ENCODE measurements at regions not wholly inside any gene's neighbourhood (a gene's known extent, or its start where the extent isn't known, plus 50 kb on each side); places are given as distances from the start of the nearest gene placed in this dataset.
"Not testable (repeated sequence)": the region's sequence is repeated elsewhere in the genome, so short reads cannot be mapped to it uniquely, and the experiment has no call there.

DNA sequence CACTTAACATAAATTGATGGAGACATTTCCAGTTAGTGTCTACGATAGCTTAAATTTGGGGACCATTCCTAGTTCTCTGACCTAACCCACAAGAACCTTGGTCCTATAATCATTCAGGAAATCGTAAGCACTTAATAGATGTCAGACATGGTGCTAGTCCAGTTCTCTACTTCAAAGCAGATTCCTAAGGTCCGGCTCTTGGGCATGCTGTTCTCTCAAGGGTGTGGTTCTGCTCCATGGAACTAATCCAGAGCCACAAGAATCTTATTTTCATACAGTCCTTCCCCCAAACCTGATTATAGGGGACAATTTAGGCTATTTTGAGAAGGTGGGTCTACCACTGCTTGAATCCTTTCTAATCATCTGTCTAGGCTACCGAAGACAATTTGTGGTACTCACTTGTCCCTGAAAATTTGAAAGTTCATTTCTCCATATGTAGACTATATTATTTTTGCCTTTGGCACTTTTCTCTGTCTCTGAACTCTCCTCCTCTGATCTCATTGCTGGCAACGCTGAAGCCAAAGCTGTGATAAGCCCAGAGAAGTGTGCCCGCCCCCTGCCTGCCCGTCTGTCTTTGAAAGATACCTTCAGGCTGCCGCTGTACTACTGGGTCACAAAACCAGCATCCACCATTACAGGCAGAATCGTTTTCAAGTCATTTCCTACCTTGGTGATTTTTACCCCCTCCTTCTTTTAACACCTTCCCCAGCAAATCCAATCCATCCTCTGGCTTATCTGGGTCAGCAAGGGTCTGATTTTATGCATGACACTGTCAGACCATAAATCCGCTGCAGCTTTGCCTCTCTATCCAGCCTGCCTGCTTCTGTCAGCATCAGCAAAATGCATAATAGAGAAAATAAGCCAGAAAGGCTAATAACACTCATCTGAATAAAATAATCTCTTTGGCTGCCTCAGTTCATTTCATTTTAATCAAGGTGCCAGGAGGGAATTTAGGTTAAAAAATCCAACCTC is 132.8 kb downstream of the SRGAP2 start:
- 96% methylated on average over 3 of the region's 10 CpGs for WGBS
- not testable (repeated sequence) for H3K9ac ChIP-seq (ENCODE audit: low read depth in 1 of 2, low read length in 2 of 2); H3K4me3 ChIP-seq (ENCODE audit: low read depth in 1 of 3, low read length in 3 of 3); DNase-seq (ENCODE audit: low spot score); H3K4me1 ChIP-seq (ENCODE audit: control insufficient read depth in 4 of 4, insufficient read depth in 4 of 4, low read length in 3 of 4); H3K36me3 ChIP-seq (ENCODE audit: control insufficient read depth in 4 of 4, insufficient read depth in 3 of 4, low read depth in 1 of 4, low read length in 3 of 4); H3K27me3 ChIP-seq (ENCODE audit: control insufficient read depth in 4 of 4, insufficient read depth in 4 of 4, low read length in 3 of 4); H3K9me3 ChIP-seq (ENCODE audit: control insufficient read depth in 4 of 4, low read length in 3 of 4); H3K27ac ChIP-seq (ENCODE audit: low read depth in 1 of 2, low read length in 2 of 2)

DNA sequence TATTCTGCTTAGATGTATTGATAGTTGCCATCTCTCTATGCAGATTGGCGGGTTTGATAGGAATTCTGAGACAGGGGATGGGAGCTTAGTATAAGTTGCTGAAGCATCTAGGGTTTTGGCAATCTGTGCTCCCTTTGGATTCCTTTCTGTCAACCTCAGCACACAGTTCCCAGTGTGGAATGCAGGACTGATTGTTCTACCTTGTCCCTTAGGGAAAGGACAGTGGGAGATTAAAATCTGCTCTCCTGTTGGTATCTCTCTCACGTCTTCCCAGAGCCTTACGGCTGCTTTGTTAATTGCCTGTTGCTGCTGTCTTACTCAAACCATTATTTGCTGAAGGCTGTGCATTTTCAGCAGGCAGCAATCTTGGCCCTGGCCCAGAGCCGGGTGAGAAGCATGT is 133.3 kb upstream of the IKBKE start:
- not testable (repeated sequence) for H3K9me3 ChIP-seq (ENCODE audit: control insufficient read depth in 4 of 4, low read length in 3 of 4); H3K36me3 ChIP-seq (ENCODE audit: control insufficient read depth in 4 of 4, insufficient read depth in 3 of 4, low read depth in 1 of 4, low read length in 3 of 4); H3K27me3 ChIP-seq (ENCODE audit: control insufficient read depth in 4 of 4, insufficient read depth in 4 of 4, low read length in 3 of 4); H3K4me1 ChIP-seq (ENCODE audit: control insufficient read depth in 4 of 4, insufficient read depth in 4 of 4, low read length in 3 of 4); H3K4me3 ChIP-seq (ENCODE audit: low read depth in 1 of 3, low read length in 3 of 3); H3K27ac ChIP-seq (ENCODE audit: low read depth in 1 of 2, low read length in 2 of 2); DNase-seq (ENCODE audit: low spot score); H3K9ac ChIP-seq (ENCODE audit: low read depth in 1 of 2, low read length in 2 of 2)
- WGBS, result 100% methylated on average over 1 of the region's 4 CpGs

DNA sequence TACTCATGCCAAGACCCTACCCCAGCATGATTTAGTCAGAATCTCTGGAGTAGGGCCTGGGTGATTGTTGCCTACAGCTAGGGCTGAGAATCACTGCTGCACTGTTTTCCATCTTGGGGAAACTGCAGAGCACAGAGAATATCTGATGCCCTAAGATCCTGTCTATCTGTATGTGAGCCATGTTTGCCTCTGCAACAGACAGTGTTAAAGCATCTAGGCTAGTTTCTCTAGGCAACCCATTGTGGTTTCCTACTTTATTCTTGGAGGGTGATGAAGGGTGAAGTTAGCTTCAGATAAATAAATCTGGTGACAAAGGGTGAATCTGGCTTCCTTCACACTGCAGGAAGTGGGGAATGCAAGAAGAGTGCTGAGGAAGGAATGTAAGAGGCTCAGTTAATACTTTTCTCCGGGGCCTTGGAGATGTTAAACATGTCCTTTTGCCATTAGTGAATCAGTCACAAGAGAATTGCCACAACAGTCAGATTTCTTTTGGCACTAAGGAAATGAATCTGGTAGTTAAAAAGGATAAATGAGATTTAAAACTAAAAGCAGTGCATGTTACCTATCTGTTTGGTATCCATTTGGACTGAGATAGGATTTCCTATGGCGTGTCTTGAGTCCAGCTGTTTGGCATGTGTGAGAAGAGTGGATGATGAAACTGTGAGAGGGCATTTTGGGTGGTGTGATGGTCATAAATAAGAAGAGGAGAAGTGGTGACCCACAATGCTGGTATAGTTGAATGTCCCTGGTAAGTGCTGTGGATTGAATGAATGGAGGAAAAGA is 119.6 kb upstream of the IKBKE start:
- H3K27ac ChIP-seq (ENCODE audit: low read depth in 1 of 2, low read length in 2 of 2); H3K36me3 ChIP-seq (ENCODE audit: control insufficient read depth in 4 of 4, insufficient read depth in 3 of 4, low read depth in 1 of 4, low read length in 3 of 4); H3K4me1 ChIP-seq (ENCODE audit: control insufficient read depth in 4 of 4, insufficient read depth in 4 of 4, low read length in 3 of 4); DNase-seq (ENCODE audit: low spot score); H3K9ac ChIP-seq (ENCODE audit: low read depth in 1 of 2, low read length in 2 of 2); H3K4me3 ChIP-seq (ENCODE audit: low read depth in 1 of 3, low read length in 3 of 3); H3K27me3 ChIP-seq (ENCODE audit: control insufficient read depth in 4 of 4, insufficient read depth in 4 of 4, low read length in 3 of 4); H3K9me3 ChIP-seq (ENCODE audit: control insufficient read depth in 4 of 4, low read length in 3 of 4): not testable (repeated sequence)
- 46% methylated on average over 2 of the region's 2 CpGs for WGBS

DNA sequence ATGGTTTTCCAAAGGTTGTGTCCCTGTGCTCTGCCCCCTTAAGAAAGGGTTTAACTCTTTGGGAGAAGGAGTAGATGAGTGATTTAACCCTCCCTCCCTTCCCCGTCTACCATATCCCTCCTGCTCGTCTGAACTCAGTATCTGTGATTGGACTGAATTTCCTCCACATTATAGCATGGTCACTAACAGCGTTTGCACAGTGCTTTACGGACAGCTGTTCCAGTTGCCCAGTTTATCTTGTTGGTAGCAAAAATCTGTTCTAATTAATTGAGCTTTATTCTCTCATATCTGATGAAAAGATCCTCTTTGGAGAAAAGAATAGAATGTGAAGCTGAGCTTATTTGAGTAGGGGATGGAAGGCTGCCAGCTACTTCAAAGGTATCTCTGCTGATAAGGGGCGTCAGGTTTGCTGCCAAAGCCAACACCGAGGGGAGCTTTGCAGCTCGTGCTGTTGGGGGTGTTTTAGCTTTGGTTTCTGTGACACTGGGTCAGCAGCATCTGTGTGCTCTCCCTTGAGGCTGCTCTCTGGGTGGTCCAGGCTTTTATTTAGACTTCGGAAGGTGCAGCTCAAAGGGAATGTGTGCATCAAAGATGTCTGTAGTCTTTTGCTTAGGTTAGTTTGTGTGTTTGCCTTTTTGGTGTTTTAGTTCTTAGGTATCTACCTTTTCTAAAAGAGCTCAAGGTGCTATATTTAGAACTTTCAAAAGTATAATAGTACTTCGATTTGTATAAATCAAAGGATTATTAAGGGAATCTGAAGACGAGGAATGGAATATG is 118.8 kb upstream of the IKBKE start:
- not testable (repeated sequence) for H3K36me3 ChIP-seq (ENCODE audit: control insufficient read depth in 4 of 4, insufficient read depth in 3 of 4, low read depth in 1 of 4, low read length in 3 of 4)
- WGBS, result 80% methylated on average over 4 of the region's 10 CpGs

DNA sequence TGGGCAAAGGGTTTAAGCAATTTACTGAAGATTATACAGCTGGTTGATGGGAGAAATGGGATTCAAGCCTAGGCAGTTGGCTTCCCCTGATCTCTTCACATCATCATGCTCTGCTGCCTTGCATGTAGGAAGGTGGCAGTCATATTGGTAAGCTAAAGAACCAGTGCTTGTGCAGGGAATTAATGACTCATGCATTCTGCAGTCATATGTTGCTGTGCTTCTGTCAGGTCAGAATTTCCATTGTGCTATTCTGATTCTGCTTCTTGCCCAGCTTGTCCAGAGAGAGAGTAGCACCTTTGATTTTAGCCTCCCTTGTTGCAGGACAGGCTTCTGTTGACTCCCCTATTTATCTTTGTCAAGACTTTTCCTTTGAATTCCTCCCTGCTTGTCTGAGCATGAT is 114.0 kb upstream of the IKBKE start:
- not testable (repeated sequence) for DNase-seq (ENCODE audit: low spot score); H3K4me1 ChIP-seq (ENCODE audit: control insufficient read depth in 4 of 4, insufficient read depth in 4 of 4, low read length in 3 of 4); H3K36me3 ChIP-seq (ENCODE audit: control insufficient read depth in 4 of 4, insufficient read depth in 3 of 4, low read depth in 1 of 4, low read length in 3 of 4); H3K9ac ChIP-seq (ENCODE audit: low read depth in 1 of 2, low read length in 2 of 2); H3K27me3 ChIP-seq (ENCODE audit: control insufficient read depth in 4 of 4, insufficient read depth in 4 of 4, low read length in 3 of 4); H3K27ac ChIP-seq (ENCODE audit: low read depth in 1 of 2, low read length in 2 of 2); H3K4me3 ChIP-seq (ENCODE audit: low read depth in 1 of 3, low read length in 3 of 3); H3K9me3 ChIP-seq (ENCODE audit: control insufficient read depth in 4 of 4, low read length in 3 of 4)

More for the DNA sequence above, 118.8 kb upstream of the IKBKE start:
- H3K4me3 ChIP-seq (ENCODE audit: low read depth in 1 of 3, low read length in 3 of 3); H3K27me3 ChIP-seq (ENCODE audit: control insufficient read depth in 4 of 4, insufficient read depth in 4 of 4, low read length in 3 of 4); H3K27ac ChIP-seq (ENCODE audit: low read depth in 1 of 2, low read length in 2 of 2); H3K9ac ChIP-seq (ENCODE audit: low read depth in 1 of 2, low read length in 2 of 2); H3K9me3 ChIP-seq (ENCODE audit: control insufficient read depth in 4 of 4, low read length in 3 of 4); H3K4me1 ChIP-seq (ENCODE audit: control insufficient read depth in 4 of 4, insufficient read depth in 4 of 4, low read length in 3 of 4); DNase-seq (ENCODE audit: low spot score): not testable (repeated sequence)

GRCh38 chr1:206357962-206358361 is 112.3 kb upstream of the IKBKE start:
- not testable (repeated sequence) for H3K36me3 ChIP-seq (ENCODE audit: control insufficient read depth in 4 of 4, insufficient read depth in 3 of 4, low read depth in 1 of 4, low read length in 3 of 4); H3K9me3 ChIP-seq (ENCODE audit: control insufficient read depth in 4 of 4, low read length in 3 of 4); DNase-seq (ENCODE audit: low spot score); H3K4me1 ChIP-seq (ENCODE audit: control insufficient read depth in 4 of 4, insufficient read depth in 4 of 4, low read length in 3 of 4); H3K27me3 ChIP-seq (ENCODE audit: control insufficient read depth in 4 of 4, insufficient read depth in 4 of 4, low read length in 3 of 4); H3K9ac ChIP-seq (ENCODE audit: low read depth in 1 of 2, low read length in 2 of 2); H3K27ac ChIP-seq (ENCODE audit: low read depth in 1 of 2, low read length in 2 of 2); H3K4me3 ChIP-seq (ENCODE audit: low read depth in 1 of 3, low read length in 3 of 3)
- WGBS, result 91% methylated on average over 1 of the region's 3 CpGs

GRCh38 chr1:206358771-206359170 is 111.5 kb upstream of the IKBKE start:
- DNase-seq (ENCODE audit: low spot score); H3K27me3 ChIP-seq (ENCODE audit: control insufficient read depth in 4 of 4, insufficient read depth in 4 of 4, low read length in 3 of 4); H3K9me3 ChIP-seq (ENCODE audit: control insufficient read depth in 4 of 4, low read length in 3 of 4); H3K4me1 ChIP-seq (ENCODE audit: control insufficient read depth in 4 of 4, insufficient read depth in 4 of 4, low read length in 3 of 4); H3K4me3 ChIP-seq (ENCODE audit: low read depth in 1 of 3, low read length in 3 of 3); H3K27ac ChIP-seq (ENCODE audit: low read depth in 1 of 2, low read length in 2 of 2); H3K9ac ChIP-seq (ENCODE audit: low read depth in 1 of 2, low read length in 2 of 2); H3K36me3 ChIP-seq (ENCODE audit: control insufficient read depth in 4 of 4, insufficient read depth in 3 of 4, low read depth in 1 of 4, low read length in 3 of 4): not testable (repeated sequence)
- 96% methylated on average over 2 of the region's 3 CpGs for WGBS

DNA sequence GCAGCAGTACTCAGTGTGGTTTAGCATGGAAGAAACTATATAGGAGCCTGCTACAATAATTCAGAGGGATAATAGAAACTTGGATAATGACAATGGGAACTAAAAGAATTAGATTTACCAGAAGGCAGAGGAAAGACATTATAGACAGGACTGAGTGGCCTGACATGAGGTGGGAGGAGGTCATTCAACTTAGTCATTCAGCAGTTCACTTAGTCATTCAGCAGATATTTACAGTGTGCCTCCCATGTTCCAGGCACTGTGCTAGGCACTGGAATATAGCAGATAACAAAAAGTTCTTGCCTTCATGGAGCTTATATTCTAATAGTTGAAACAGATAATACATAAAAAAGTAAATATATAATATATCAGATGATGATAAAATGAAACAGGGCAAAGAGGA is 110.9 kb upstream of the IKBKE start:
- DNase-seq (ENCODE audit: low spot score); H3K4me1 ChIP-seq (ENCODE audit: control insufficient read depth in 4 of 4, insufficient read depth in 4 of 4, low read length in 3 of 4); H3K27ac ChIP-seq (ENCODE audit: low read depth in 1 of 2, low read length in 2 of 2); H3K9me3 ChIP-seq (ENCODE audit: control insufficient read depth in 4 of 4, low read length in 3 of 4); H3K9ac ChIP-seq (ENCODE audit: low read depth in 1 of 2, low read length in 2 of 2); H3K27me3 ChIP-seq (ENCODE audit: control insufficient read depth in 4 of 4, insufficient read depth in 4 of 4, low read length in 3 of 4); H3K4me3 ChIP-seq (ENCODE audit: low read depth in 1 of 3, low read length in 3 of 3); H3K36me3 ChIP-seq (ENCODE audit: control insufficient read depth in 4 of 4, insufficient read depth in 3 of 4, low read depth in 1 of 4, low read length in 3 of 4): not testable (repeated sequence)

Data from liver (tissue), 6 donors.